Stimulated activated naive CD8-positive, alpha-beta T cell treated with anti-CD3 and anti-CD28 coated beads, Interleukin-15, amount 100 ng/mL, for 72 hours (primary cell): ENCODE measurements at regions not wholly inside any gene's neighbourhood (a gene's known extent, or its start where the extent isn't known, plus 50 kb on each side); places are given as distances from the start of the nearest gene placed in this dataset.

Experiments used
- ATAC-seq: fragments of 150-1000 bp; cut with Tn5 transposase; 2 replicates; pipeline ENCODE4 v1.10.0; 2021; ENCODE audit warnings: mild to moderate bottlenecking, moderate library complexity
- DNase-seq, 2 donors: peaks; one replicate each; pipeline ENCODE4 v3.0.0; 2021 to 2022
- H3K27ac Mint-ChIP-seq, 2 donors: one replicate each; pipeline ENCODE4 v1.8.0; 2022; ENCODE audit warnings: mild to moderate bottlenecking in 2 of 2, mixed read lengths in 2 of 2, moderate library complexity in 2 of 2
- H3K27me3 Mint-ChIP-seq: one replicate; pipeline ENCODE4 v1.8.0; 2022; ENCODE audit warnings: mixed read lengths
- H3K4me1 Mint-ChIP-seq: one replicate; pipeline ENCODE4 v1.8.0; 2022; ENCODE audit warnings: mild to moderate bottlenecking, mixed read lengths
- H3K4me3 Mint-ChIP-seq, 2 donors: one replicate each; pipeline ENCODE4 v1.8.0; 2022; ENCODE audit warnings: mild to moderate bottlenecking in 2 of 2, mixed read lengths in 2 of 2, moderate library complexity in 1 of 2
- H3K9me3 Mint-ChIP-seq, 2 donors: one replicate each; pipeline ENCODE4 v1.8.0; 2022; ENCODE audit warnings: mixed read lengths in 2 of 2

- no peak for ATAC-seq
- no peak for DNase-seq
- Mint-ChIP-seq H3K4me3 (no peak overlapping the region), H3K4me1 (peaks cover 11% of the 10 kb centered on the region), H3K27me3 (peaks cover 59% of the 10 kb centered on the region), H3K27ac (no peak overlapping the region), H3K9me3 (no peaks in the 10 kb centered on the region)
Measured at GRCh38 chr13:109836629-109837607, 50.5 kb upstream of the IRS2 start.
